Pancreas (tissue), 10 donors: ENCODE measurements at regions not wholly inside any gene's neighbourhood (a gene's known extent, or its start where the extent isn't known, plus 50 kb on each side); places are given as distances from the start of the nearest gene placed in this dataset.

Experiments
- ATAC-seq, 4 donors: fragments of 200-7000 bp; cut with Tn5 transposase; one replicate each; pipeline versions ENCODE4 v1.8.0 to v1.9.1; 2020; ENCODE audit warnings: mild to moderate bottlenecking in 4 of 4, moderate library complexity in 4 of 4
- DNase-seq, 6 donors: peaks; one replicate each; pipeline ENCODE4 v3.0.0-alpha.2; 2020
- FAIRE-seq: peaks from 2 replicates; lab custom pipeline; 2012; peaks lifted over from hg19 to GRCh38; lab: Jason Lieb, UNC
- H3K27ac ChIP-seq, 4 donors: fragments of 200-600 bp; sonication (generic); 1 replicate in 3 of 4; 2 replicates in 1 of 4; pipeline versions ENCODE4 v1.5.0 to v1.8.0; 2020
- H3K27me3 ChIP-seq, 4 donors: fragments of 200-600 bp; one replicate each; pipeline ENCODE4 v1.8.0; 2021
- H3K36me3 ChIP-seq, 3 donors: fragments of 200-600 bp; sonication (generic) in 1 of 3; one replicate each; pipeline versions ENCODE4 v1.5.0 to v1.8.0; 2020 to 2021
- H3K4me1 ChIP-seq, 3 donors: fragments of 200-600 bp; one replicate each; pipeline ENCODE4 v1.8.0; 2021
- H3K4me3 ChIP-seq, 4 donors: fragments of 200-600 bp; sonication (generic) in 2 of 4; one replicate each; pipeline versions ENCODE4 v1.5.0 to v1.8.0; 2020 to 2021
- H3K9me3 ChIP-seq, 4 donors: fragments of 200-600 bp; one replicate each; pipeline ENCODE4 v1.8.0; 2021
- CTCF ChIP-seq, 4 donors: fragments of 200-600 bp; sonication (generic) in 3 of 4; IDR thresholded peaks; one replicate each; pipeline versions ENCODE4 v1.5.0 to v1.8.0; 2021; ENCODE audit warnings: antibody characterized with exemption in 4 of 4
- WGBS, 2 donors: extraction: QIAGEN DNeasy Blood & Tissue Kit; methylation state at CpG; one replicate each; pipeline ENCODE4 v1.1.7; 2013; 5-methylcytosine and 5-hydroxymethylcytosine counted together
- intact Hi-C, 3 donors: fragments of 100-400 bp; cut with DNase I; formaldehyde crosslinking; loops; one replicate each; pipeline versions ENCODE4 v1.11.1 to v1.14.2; 2022
- donor health status: healthy with polysubstance abuse.
- donor health status: DM: no; HTN: no; CAD: no; lungs with moderate emphysema.
- donor health status: DM: no; HTN: no; CAD: no.
- donor health status: control.
- donor health status: control.
- donor health status: Bipolar disorder and iron deficiency.
- donor health status: DM: yes; HTN: yes; CAD: no.
- donor health status: DM: no; HTN: no; CAD: no.
- donor health status: DM: no; HTN: no; CAD: no.
- donor health status: DM: yes; HTN: yes; CAD: no.

- Histone ChIP-seq H3K27ac (no peak overlapping the region), H3K27me3 (no peaks in the 10 kb centered on the region), H3K36me3 (no peaks in the 10 kb centered on the region), H3K9me3 (no peaks in the 10 kb centered on the region), H3K4me3 (no peak overlapping the region), H3K4me1 (no peaks in the 10 kb centered on the region)
- intact Hi-C loops, result no loop called here
- FAIRE-seq (no peak), DNase-seq (no peak), ATAC-seq (peak in 3 of 4 donors; percentile 54 to 64 (median 64))
- 43 to 55% methylated on average over 22 of the region's 22 CpGs for WGBS, 2 donors
- TF ChIP-seq CTCF (IDR thresholded peaks at IDR 0.05), result no peak
Measured at GRCh38 chr7:129366-130221, 62.8 kb upstream of the FAM20C start.

- FAIRE-seq (no peak), DNase-seq (no peak), ATAC-seq (no peak)
- no peaks in the 10 kb centered on the region for H3K9me3 ChIP-seq
- no peaks in the 10 kb centered on the region for H3K4me1 ChIP-seq
- WGBS, 2 donors, result 69 to 73% methylated on average over 7 of the region's 7 CpGs
- H3K27ac ChIP-seq, result no peak overlapping the region
- H3K4me3 ChIP-seq, result no peak overlapping the region
- H3K27me3 ChIP-seq, result no peaks in the 10 kb centered on the region
- TF ChIP-seq CTCF (IDR thresholded peaks at IDR 0.05), result no peak
- no peaks in the 10 kb centered on the region for H3K36me3 ChIP-seq
- intact Hi-C loops, result no loop called here
Measured at GRCh38 chr7:130222-130572, 62.2 kb upstream of the FAM20C start.

- no peak for DNase-seq
- H3K36me3 ChIP-seq, result no peaks in the 10 kb centered on the region
- no peak for FAIRE-seq
- peak in 1 of 4 donors; percentile 34 for ATAC-seq
- H3K4me3 ChIP-seq, result no peak overlapping the region
- intact Hi-C loops, result no loop called here
- H3K4me1 ChIP-seq, result no peaks in the 10 kb centered on the region
- no peak for TF ChIP-seq CTCF (IDR thresholded peaks at IDR 0.05)
- no peaks in the 10 kb centered on the region for H3K9me3 ChIP-seq
- 79 to 83% methylated on average over 19 of the region's 19 CpGs for WGBS, 2 donors
- H3K27ac ChIP-seq, result no peak overlapping the region
- H3K27me3 ChIP-seq, result no peaks in the 10 kb centered on the region
Measured at GRCh38 chr7:130875-131780, 61.2 kb upstream of the FAM20C start.

GRCh38 chr7:131781-132482 is 60.4 kb upstream of the FAM20C start:
- WGBS, 2 donors, result 87 to 88% methylated on average over 21 of the region's 21 CpGs
- FAIRE-seq, result no peak
- H3K4me3 ChIP-seq, result no peak overlapping the region
- H3K27me3 ChIP-seq, result no peaks in the 10 kb centered on the region
- no peak for TF ChIP-seq CTCF (IDR thresholded peaks at IDR 0.05)
- H3K4me1 ChIP-seq, result no peaks in the 10 kb centered on the region
- no peak overlapping the region for H3K27ac ChIP-seq
- intact Hi-C loops, result no loop called here
- H3K36me3 ChIP-seq, result no peaks in the 10 kb centered on the region
- ATAC-seq, result peak in 2 of 4 donors; percentile 48 to 76
- no peak for DNase-seq
- H3K9me3 ChIP-seq, result no peaks in the 10 kb centered on the region
